Stromal cell of bone marrow (primary cell): ENCODE measurements at regions not wholly inside any gene's neighbourhood (a gene's known extent, or its start where the extent isn't known, plus 50 kb on each side); places are given as distances from the start of the nearest gene placed in this dataset.
A peak's percentile ranks its signal among the peaks of the same experiment; 100 is the strongest.
"Not testable (repeated sequence)": the region's sequence is repeated elsewhere in the genome, so short reads cannot be mapped to it uniquely, and the experiment has no call there.

Experiments used
- DNase-seq: peaks from one replicate; pipeline ENCODE4 v3.0.0-alpha.2; 2012; ENCODE audit warnings: low read depth

DNA sequence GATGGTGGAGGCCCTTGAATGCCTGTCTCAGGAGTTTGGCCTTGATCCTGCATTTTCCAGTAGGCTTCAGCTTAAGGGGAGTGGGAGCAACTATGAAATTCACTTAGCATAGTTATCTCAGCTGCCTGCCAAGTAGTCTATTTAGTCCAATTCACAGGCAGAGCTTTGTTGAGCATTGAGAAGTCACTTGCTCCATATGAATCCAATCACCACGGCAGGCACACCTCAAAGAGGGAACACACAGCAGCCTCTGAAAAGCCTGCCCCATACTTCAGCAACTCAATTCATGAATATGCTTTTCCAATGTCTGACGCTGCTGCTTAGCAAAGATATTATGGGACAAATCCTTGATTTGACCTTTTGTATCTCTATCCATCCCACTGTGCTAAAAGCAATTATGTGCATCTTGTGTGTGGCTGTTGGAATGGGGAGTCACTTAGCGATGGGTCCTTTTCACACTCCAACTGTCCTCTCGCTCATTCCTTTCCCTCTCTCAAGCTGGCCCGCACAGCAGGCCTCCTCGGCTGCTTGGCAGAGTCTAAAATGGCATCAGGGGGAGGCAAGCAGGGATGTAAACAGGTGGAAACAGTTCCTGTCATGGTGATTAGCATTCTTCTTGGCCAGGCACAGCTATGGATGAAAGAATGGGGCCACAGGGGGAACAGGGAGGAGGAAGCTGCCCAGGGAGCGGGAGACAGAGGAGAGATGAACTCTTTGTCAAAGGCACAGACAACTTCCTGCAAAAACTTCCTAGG lies 56.0 kb upstream of the LRPPRC start:
- no peak for DNase-seq

GRCh38 chr2:44052584-44052983 lies 56.8 kb upstream of the LRPPRC start:
- no peak for DNase-seq

DNA sequence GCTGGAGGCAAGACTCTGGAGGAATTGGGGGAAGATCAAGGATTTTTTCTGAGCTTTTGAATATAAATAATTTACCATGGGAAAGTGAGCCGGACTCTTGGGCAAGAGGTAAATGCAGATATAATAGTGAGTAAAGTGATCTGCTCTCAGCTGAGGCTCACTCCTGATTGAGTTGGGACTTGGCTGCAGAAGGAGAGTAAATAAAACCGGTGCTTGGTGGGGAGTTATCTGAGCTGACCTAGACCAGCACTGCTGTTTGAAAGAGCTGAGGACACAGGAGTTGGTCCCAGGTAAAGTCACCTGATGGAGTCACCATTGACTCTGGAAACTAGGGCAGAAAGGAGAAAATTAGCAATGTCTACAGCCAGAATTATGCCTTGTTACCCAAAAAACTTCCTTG lies 57.3 kb upstream of the LRPPRC start:
- no peak for DNase-seq

- no peak for DNase-seq
Observed at GRCh38 chr2:44053456-44053855, 57.7 kb upstream of the LRPPRC start.

GRCh38 chr2:44055229-44055628 lies 59.4 kb upstream of the LRPPRC start:
- DNase-seq = no peak

GRCh38 chr2:44055664-44056063 lies 59.9 kb upstream of the LRPPRC start:
- no peak for DNase-seq

DNA sequence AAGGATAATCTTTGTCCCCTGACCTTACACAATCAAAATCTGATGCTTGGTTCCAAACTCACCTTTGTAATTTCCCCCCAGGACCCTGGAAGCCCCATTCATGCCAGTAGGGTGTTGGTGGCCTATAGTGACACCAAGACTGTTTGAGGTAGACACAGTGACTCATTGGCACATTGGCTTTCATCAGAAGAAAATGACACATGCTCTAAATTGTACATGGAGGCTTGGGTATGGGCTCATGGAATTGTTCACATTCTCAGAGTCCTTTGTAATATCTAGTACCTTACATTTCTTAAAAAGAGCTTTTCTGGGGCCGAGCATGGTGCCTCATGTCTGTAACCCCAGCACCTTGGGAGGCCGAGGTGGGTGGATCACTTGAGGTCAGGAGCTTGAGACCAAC lies 61.2 kb upstream of the LRPPRC start:
- no peak for DNase-seq

DNA sequence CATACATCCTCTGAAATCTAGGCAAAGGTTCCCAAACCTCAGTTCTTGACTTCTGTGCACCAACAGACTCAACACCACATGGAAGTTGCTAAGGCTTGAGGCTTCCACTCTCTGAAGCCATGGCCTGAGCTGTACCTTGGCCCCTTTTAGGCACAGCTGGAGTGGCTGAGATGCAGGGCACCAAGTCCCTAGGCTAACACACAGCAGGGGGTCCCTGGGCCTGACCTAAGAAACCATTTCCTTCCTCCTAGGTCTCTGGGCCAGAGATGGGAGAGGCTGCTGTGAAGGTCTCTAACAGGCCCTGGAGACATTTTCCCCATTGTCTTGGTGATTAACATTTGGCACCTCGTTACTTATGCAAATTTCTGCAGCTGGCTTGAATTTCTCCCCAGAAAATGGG lies 64.5 kb upstream of the LRPPRC start:
- not testable (repeated sequence) for DNase-seq

GRCh38 chr2:44060990-44061389 lies 65.2 kb upstream of the LRPPRC start:
- no peak for DNase-seq

DNA sequence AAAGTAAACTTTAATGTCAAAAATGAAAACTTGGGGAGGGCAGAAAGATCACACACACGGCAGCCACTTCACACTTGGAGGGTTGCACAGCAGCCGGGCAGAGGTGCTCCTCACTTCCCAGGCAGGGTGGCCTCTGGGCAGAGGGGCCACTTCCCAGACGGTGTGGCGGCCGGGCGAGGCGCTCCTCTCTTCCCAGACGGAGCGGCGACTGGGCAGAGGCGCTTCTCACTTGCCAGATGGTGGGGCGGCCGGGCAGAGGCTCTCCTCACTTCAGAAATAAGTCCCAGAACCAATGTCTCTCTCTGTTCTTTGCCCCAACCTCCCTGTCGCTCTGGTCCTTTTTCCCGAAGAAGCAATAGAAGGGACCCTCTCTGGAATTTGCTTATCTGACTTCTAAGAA lies 65.7 kb upstream of the LRPPRC start:
- no peak for DNase-seq

DNA sequence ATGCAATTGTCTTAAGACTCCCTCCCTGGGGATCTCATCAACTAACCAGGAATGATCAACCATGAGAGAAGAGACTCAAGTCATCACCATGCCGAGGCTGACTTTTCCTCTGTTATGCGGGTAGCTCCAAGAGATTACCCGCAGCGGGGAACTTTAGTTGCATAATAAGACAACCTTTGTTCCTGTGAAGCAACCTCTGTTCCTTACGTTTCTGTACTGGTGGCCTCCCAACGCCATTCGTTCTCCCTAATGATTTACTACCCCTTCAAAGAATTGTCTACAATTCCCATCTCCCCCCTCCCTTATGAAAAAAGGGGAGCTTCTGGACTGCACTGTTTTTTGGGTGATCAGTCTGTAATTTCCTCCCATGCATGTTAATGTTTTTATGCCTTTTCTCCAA lies 66.1 kb upstream of the LRPPRC start:
- DNase-seq = no peak

DNA sequence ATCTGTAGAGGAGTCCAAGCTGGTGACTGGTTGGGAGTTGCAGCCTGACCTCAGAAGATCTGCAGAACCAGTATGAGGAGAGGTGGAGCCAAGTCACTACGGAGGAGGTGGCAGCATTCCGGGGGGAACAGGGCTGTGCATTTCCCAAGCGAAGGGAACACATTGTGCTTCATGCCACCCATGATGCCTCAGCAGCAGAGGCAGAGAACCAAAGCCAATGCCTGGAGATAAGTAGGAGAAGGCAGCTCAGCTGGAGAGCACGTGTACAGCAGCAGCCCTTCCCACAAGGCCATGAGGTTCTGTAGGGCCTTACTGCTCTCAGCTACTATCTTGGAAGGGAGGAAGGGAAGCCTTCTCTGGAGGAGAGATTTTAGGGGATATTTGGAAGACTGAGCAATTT lies 67.2 kb upstream of the LRPPRC start:
- no peak for DNase-seq

DNA sequence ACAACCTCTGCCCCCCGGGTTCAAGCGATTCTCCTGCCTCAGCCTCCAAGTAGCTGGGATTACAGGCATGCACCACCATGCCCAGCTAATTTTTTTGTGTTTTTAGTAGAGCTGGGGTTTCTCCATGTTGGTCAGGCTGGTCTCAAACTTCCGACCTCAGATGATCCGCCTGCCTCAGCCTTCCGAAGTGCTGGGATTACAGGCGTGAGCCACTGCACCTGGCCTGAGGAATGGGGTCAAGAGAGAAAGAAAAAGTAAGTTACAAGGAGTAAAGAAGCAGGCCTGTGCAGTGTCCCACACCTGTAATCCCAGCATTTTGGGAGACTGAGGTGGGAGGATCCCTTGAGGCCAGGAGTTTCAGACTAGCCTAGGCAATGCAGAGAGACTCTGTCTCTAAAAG lies 68.5 kb upstream of the LRPPRC start:
- DNase-seq = not testable (repeated sequence)

- not testable (repeated sequence) for DNase-seq
Observed at GRCh38 chr2:44067012-44067790, 71.4 kb upstream of the LRPPRC start.

GRCh38 chr2:44067791-44068181 lies 72.0 kb upstream of the LRPPRC start:
- not testable (repeated sequence) for DNase-seq

DNA sequence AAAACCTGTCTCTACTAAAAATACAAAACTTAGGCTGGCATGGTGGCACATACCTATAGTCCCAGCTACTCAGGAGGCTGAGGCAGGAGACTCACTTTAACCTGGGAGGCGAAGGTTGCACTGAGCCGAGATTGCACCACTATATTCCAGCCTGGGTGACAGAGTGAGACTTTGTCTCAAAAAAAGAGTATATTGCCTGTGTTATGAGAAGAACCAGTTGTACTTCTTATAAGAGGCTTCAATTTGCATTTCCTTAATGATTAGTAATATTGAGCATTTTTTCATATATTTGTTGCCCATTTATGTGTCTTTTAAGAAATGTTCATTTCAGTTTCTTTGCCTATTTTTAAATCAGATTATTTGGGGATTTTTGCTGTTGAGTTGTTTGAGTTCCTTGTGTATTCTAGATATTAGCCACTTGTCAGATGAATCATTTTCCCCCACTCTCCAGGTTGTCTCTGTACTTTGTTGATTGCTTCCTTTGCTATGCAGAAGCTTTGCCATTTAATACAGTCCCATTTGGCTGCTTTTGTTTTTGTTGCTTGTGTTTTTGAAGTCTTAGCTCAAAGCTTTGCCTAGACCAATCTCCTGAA lies 75.8 kb upstream of the LRPPRC start:
- DNase-seq = no peak

DNA sequence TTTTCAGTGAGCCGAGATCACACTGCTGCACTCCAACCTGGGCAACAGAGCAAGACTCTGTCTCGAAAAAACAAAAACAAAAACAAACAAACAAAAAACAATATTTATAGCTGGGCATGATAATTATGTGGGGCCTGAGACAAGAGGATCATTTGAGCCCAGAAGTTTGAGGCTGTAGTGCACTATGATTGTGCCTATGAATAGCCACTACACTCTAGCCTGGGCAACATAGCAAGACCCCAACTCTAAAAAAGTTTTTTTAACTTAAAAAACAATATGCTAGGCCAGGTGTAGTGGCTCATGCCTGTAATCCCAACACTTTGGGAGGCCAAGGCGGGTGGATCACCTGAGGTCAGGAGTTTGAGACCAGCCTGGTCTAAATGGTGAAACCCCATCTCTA lies 77.9 kb upstream of the LRPPRC start:
- not testable (repeated sequence) for DNase-seq

DNA sequence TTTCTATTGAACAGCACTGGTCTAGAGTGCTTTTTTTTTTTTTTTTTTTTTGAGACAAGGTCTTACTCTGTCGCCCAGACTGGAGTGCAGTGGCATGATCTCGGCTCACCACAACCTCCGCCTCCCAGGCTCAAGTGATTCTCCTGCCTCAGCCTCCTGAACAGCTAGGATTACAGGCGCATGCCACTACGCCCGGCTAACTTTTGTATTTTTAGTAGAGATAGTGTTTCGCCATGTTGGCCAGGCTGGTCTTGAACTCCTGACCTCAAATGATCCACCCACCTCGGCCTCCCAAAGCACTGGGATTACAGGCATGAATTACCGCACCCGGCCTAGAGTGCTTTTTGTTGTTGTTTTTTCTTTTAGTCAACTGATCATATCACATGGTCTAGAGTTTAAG lies 79.0 kb upstream of the LRPPRC start:
- DNase-seq = not testable (repeated sequence)

- DNase-seq = peak; percentile 79
Observed at GRCh38 chr2:44075541-44075940, 79.8 kb upstream of the LRPPRC start.

GRCh38 chr2:44077942-44078511 lies 82.2 kb upstream of the LRPPRC start:
- DNase-seq = no peak

DNA sequence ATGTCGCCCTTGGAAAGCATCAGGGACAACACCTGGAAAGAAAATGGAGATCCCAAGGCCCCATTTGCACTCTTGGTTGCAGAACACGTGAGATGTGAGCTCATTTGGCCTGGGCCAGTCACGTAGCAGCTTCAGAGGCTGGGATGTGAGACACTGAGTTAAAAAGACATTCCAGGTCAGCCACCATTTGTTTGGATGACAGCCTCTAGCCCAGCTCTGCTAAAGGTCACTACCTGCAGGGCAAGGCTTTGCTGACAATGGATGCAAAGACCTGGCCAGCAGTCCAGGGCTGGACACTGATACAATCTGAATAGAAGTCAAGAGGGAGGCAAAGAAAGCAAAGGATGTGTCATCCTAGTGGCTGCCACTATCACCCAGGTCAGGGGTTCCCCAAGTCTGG lies 83.9 kb upstream of the LRPPRC start:
- no peak for DNase-seq

GRCh38 chr2:44083054-44083453 lies 85.6 kb upstream of the PPM1B start:
- no peak for DNase-seq

DNA sequence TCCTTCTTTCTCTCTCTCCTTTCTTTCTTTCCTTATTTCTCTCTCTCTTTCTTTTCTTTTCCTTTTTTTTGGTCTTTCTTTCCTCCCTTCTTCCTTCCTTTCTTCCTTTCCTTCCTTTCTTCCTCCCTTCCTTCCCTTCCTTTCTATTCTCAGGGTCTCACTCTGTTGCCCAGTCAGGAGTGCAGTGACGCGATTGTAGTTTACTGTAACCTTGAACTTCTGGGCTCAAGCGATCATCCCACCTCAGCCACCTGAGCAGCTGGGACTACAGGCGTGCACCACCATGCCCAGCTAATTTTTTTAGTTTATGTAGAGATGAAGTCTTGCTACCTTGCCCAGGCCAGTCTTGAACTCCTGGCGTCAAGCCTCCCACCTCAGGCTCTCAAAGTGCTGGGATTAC lies 83.8 kb upstream of the PPM1B start:
- no peak for DNase-seq
